SIG-M5 (cell line): ENCODE measurements at regions not wholly inside any gene's neighbourhood (a gene's known extent, or its start where the extent isn't known, plus 50 kb on each side); places are given as distances from the start of the nearest gene placed in this dataset.
"Not testable (repeated sequence)": the region's sequence is repeated elsewhere in the genome, so short reads cannot be mapped to it uniquely, and the experiment has no call there.

Source experiments
- DNase-seq: peaks from one replicate; lab custom pipeline; 2025; lab: John Stamatoyannopoulos, UW

GRCh38 chr5:9787861-9788600, 157.9 kb upstream of the TAS2R1 start:
- no peak for DNase-seq

DNA sequence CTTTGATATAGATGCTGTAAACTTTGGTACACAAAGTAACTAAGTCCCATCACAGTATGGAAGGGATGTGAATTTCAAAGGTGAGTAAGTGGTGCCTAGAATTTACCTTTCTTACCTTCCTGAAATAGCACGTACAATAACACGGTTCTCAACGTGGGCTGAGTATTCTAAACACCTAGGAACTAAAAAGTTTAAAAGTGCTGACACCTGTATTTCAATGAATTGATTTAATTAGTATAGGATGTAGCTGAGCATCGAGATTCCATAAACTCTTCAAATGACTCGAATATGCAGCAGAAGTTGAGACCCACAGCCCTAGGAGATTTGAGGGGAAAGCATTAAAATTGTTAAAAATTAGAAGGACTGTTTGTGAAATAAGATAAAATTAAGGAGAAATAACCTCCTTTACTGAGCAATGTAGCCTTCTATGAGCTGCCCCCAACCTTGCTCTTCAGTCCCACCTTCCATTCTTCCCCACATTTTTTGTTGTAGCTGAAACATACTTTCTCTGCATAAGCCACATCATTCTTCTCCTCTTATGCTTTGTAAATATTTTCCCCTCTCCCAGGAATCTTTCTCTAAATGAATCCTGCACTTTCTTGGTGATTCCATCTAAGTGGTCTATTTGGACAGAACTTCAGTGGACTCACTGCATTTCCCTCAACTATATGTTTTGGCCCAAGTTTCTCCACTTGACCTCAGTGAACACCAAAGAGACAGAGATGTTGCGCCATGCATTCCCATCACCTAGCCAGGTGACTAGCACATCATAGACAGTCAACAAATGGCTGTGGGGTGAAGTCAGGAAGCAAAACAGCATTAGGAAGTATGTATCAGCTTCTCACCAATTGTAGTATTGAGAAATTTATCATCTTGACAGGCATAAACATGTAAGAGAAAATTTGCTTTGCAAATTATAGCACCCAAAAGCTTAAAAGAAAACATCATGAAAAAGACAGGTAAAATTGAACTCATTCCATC, 156.5 kb upstream of the TAS2R1 start:
- no peak for DNase-seq

DNA sequence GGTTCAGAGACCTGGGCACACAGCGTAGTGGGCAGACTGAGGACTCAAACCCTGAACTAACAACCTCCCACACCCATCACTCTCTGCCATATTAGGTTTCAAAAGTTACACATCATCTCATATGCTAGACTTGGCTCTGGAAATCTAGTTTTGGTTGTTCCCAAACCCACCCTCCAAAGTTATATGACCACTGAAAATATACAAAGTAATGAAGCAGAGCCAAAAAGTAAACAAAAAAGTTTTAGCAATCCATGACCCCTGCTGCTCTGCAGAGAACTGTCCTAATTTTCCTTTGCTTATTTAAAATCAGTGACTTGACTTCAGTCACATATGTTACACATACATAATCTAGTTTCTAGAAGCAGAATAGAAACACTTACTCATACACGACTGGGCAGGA, 155.6 kb upstream of the TAS2R1 start:
- no peak for DNase-seq

DNA sequence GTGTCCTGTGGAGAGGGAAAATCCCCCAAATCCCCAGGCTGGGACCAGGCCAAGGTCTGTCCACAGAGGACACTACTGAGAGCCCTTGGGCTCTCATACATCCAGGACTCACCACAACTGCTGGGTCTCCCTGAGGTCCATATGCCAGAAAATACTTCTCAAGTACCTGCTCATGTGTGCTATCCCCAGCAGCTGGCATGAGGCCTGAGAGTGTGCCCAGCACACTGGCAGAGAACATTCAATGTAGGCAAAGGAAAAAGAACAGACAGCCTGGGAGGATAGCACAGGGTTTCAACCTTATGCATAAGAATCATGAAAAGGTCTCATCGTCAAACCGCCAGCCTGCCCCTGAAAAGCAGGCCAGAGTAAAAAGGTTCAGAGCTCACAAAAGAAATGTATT, 154.1 kb upstream of the TAS2R1 start:
- DNase-seq: no peak

- DNase-seq: no peak
These were observed 152.8 kb upstream of the TAS2R1 start for GRCh38 chr5:9782826-9783560.

DNA sequence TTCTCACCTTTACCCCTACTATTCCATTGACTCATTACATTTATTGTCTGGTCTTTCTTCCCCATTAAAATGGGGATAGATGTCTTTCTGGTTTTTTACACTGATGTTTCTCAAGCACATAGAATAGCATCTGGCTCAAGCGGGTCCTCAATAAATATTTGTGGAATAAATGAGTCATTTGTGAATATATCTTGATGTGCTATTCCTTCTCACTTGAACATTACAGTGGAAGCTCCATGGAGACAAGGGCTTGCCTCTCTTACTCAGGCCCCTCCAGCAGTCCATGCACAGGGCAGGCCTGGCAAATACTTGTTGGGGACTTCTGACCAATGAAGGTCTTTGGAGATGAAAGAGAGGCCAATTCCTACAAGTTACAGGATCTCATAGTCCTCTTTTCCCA, 151.7 kb upstream of the TAS2R1 start:
- no peak for DNase-seq

DNA sequence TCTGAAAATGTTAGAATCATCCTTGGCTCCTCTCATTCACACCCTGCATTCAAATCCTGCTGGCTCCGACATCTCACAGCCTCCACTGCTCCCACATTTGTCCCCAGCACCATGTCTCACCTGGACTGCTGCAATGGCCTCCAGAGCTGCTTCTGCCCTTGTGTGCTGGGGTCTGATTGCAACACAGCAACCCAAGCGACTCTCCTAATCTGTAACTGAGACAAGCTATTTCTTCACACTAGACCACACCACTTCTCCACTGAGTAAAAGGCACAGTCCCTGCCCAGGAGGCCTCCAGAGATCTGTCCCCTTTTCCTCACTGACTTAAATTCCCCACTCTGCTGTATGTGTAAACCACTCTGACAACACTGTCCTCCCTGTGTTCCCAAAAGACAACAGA, 151.1 kb upstream of the TAS2R1 start:
- no peak for DNase-seq

- no peak for DNase-seq
These were observed 150.3 kb upstream of the TAS2R1 start for GRCh38 chr5:9780501-9780900.

DNA sequence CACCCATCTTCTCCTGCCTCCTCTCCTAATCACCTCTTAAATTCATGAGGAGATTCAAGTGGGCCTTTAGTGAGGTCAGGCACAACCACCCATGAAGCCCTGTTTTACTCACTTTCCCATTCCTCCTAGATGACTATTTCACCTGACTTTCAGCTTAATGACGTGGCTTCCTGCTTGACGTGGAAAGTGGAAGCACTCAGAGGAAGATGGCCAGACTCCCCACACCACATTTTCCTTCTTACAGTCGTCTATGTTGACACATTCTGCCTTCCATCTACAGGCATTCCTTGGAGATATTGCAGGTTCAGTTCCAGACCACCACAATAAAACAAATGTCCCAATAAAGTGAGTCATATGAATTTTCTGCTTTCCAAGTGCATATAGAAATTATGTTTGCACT, 146.4 kb upstream of the TAS2R1 start:
- no peak for DNase-seq

DNA sequence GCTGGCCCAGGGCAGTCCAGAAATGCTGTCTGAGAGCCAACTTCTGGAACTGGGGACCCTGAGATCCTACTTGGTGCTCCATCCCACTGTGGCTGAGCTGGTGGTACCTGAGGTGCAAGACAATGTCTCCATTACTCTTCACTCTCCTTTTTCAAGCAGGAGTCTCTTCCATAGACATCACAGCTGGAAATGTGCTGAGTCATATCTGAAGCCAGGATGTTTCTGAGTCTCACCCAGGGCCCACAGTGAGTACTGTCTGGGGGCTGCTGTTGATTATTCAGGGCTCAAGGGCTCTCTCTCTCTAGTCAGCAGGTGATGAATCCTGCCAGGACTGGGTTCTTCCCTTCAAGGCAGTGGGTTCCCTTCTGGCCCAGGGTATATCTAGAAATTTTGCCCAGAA, 145.2 kb upstream of the TAS2R1 start:
- DNase-seq: no peak

GRCh38 chr5:9774472-9775079, 144.4 kb upstream of the TAS2R1 start:
- no peak for DNase-seq

- DNase-seq: no peak
These were observed 140.9 kb upstream of the TAS2R1 start for GRCh38 chr5:9771079-9771478.

DNA sequence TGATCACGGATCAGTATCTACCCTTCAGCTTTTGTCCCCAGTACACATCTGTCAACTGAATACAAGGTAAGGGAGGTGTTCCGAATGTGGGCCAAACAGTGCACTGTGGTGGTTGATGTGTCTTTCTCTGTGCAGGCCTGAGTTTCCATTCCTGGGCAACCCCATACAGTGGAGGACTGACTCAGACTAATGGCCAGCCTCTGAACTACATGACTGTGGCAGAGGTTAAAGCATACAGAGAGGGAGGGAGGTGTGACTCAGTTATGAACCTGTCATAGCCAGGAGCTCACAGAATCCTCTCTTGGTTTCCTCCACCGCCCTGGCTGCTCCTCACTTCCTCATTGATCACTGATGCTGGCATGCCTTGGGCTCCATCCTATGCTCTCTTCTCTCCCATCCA, 136.4 kb upstream of the TAS2R1 start:
- no peak for DNase-seq

GRCh38 chr5:9765419-9766140, 135.4 kb upstream of the TAS2R1 start:
- DNase-seq: no peak

DNA sequence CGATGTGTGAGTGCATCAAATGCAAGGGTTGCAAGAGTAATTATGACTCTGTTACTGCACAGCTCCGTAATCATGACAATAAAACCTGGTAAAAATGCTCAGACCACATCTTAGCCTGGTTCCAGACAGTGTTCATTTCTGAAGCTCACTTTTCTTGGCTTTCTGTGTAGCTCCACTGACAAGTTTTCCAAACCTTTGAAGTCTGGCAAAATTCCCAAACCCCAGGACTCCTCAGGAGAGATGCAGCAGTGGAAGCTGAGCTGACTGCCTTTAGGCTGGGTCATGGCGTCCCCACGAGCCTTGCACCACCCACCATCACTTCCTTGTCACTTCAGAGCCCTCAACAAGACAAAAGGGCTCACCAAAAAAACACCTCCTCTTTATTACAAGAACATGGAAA, 131.6 kb upstream of the TAS2R1 start:
- no peak for DNase-seq

DNA sequence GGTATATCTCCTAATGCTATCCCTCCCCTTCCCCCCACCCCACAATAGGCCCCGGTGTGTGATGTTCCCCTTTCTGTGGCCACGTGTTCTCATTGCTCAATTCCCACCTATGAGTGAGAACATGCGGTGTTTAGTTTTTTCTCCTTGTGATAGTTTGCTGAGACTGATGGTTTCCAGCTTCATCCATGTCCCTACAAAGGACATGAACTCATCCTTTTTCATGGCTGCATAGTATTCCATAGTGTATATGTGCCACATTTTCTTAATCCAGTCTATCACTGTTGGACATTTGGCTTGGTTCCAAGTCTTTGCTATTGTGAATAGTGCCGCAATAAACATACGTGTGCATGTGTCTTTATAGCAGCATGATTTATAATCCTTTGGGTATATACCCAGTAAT, 122.5 kb upstream of the TAS2R1 start:
- not testable (repeated sequence) for DNase-seq

DNA sequence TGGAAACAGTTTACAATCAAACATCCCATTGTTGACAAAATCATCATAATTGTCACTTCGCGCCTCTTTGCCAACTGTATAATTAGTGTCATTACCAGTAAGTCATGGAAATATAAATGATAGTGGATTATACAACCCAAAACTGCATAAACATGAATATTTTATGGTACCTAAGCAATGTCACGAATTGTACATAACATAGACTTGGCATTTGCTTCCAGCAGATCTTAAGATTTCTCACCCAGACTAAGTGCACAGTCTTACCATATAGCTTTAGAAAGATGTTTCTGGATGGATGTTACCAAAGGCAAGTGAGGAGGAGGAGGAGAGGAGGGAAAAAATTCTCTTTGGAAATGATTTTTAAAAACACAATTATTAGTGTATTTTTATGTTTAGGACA, 113.4 kb upstream of the TAS2R1 start:
- DNase-seq: no peak

GRCh38 chr5:9742848-9743247, 112.7 kb upstream of the TAS2R1 start:
- DNase-seq: no peak

- DNase-seq: no peak
These were observed 109.0 kb upstream of the TAS2R1 start for GRCh38 chr5:9739135-9739534.

DNA sequence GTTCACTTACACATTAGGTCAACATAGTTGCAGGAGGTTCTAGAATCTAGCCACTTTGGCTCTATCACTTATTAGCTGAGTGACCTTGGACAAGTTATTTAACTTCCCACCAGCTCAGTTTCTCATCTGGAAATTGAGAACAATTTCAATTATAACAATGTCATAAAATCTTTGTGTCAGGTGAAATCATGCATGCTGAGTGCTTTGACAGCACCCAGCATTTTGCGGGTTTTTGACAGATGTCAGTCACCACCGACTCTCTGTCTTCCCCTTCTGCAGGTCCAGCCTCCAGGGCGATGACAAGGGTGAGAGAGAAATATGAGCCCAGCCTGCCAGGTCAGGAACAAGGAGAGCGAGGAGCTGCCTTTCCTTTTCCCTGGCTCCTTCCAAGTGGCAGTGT, 107.1 kb upstream of the TAS2R1 start:
- no peak for DNase-seq

- DNase-seq: no peak
These were observed 103.3 kb upstream of the TAS2R1 start for GRCh38 chr5:9733486-9733885.
